Spleen (tissue), 7 donors: ENCODE measurements at regions not wholly inside any gene's neighbourhood (a gene's known extent, or its start where the extent isn't known, plus 50 kb on each side); places are given as distances from the start of the nearest gene placed in this dataset.

Experiments used
- CTCF ChIP-seq, 11 experiments: fragments of 200-600 bp in 7 of 11; fragments of 450-650 bp in 4 of 11; sonication (generic) in 4 of 11; IDR thresholded peaks in 8 of 11; conservative IDR thresholded peaks in 3 of 11; 1 replicate in 7 of 11; 2 replicates in 4 of 11; pipeline versions ENCODE4 v1.4.0 to v1.8.0; 2016 to 2021; ENCODE audit warnings: antibody characterized with exemption in 11 of 11, inconsistent platforms in 4 of 11, mild to moderate bottlenecking in 1 of 11
- POLR2A ChIP-seq, 3 donors: fragments of 450-650 bp; IDR thresholded peaks; one replicate each; pipeline ENCODE4 v1.5.1; 2017; ENCODE audit warnings: antibody characterized with exemption in 3 of 3, mild to moderate bottlenecking in 1 of 3
- POLR2AphosphoS5 ChIP-seq, 3 donors: sonication (generic); formaldehyde crosslinking; IDR thresholded peaks; one replicate each; pipeline ENCODE4 v1.5.1; 2017; ENCODE audit warnings: antibody characterized with exemption in 3 of 3
- donor health status: DM: no; HTN: no; CAD: no; lungs with moderate emphysema.
- donor health status: DM: no; HTN: no; CAD: no.
- donor health status: DM: no; HTN: no; CAD: no.

GRCh38 chr2:172671501-172671900 is 64.1 kb upstream of the RAPGEF4 start:
- TF ChIP-seq CTCF (IDR thresholded peaks at IDR 0.05 in 8 of 11, conservative IDR thresholded peaks at IDR 0.05 in 3 of 11), result no peak
- no peak for TF ChIP-seq POLR2AphosphoS5 (IDR thresholded peaks at IDR 0.05)
- no peak for TF ChIP-seq POLR2A (IDR thresholded peaks at IDR 0.05)
